Stimulated activated naive CD8-positive, alpha-beta T cell treated with anti-CD3 and anti-CD28 coated beads, Interleukin-15, Interleukin-2, amounts not matched to agents 100 ng/mL and 50 ng/mL, for 24 hours (primary cell): ENCODE measurements at regions not wholly inside any gene's neighbourhood (a gene's known extent, or its start where the extent isn't known, plus 50 kb on each side); places are given as distances from the start of the nearest gene placed in this dataset.

ENCODE experiments used
- H3K27ac Mint-ChIP-seq: one replicate; pipeline ENCODE4 v1.8.0; 2021; ENCODE audit warnings: mild to moderate bottlenecking, mixed read lengths
- H3K27me3 Mint-ChIP-seq: one replicate; pipeline ENCODE4 v1.8.0; 2021; ENCODE audit warnings: mixed read lengths
- H3K36me3 Mint-ChIP-seq: one replicate; pipeline ENCODE4 v1.8.0; 2021; ENCODE audit warnings: low read depth, mixed read lengths
- H3K4me1 Mint-ChIP-seq: one replicate; pipeline ENCODE4 v1.8.0; 2021; ENCODE audit warnings: low read depth, mixed read lengths
- H3K4me3 Mint-ChIP-seq: one replicate; pipeline ENCODE4 v1.8.0; 2021; ENCODE audit warnings: mild to moderate bottlenecking, mixed read lengths
- H3K9me3 Mint-ChIP-seq: one replicate; pipeline ENCODE4 v1.8.0; 2021; ENCODE audit warnings: mixed read lengths

- Mint-ChIP-seq H3K9me3 (no peaks in the 10 kb centered on the region), H3K36me3 (no peaks in the 10 kb centered on the region), H3K4me3 (no peak overlapping the region), H3K27ac (no peak overlapping the region), H3K27me3 (peaks cover 5% of the 10 kb centered on the region), H3K4me1 (peaks cover 6% of the 10 kb centered on the region)
Observed at GRCh38 chr7:138258197-138258559, 181.9 kb downstream of the AKR1D1 start.

DNA sequence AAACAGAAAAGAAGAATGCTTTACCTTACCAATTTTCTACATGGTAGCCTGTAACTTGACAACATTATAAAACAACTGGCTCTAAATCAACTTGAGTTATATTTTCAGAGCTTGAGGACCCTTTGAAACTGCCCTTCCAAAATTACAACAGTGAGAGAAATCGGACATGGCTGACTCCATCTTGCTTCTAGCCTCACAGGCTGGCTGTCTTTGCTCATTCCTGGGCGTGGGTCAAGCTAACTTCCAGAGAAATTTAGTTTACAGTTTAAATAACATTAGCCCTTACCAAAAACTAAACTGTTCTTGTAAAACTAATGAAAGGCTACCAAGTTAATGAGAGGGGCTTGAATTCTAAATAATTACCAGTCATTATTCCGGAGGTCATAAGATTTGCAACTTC is 183.4 kb downstream of the AKR1D1 start:
- peaks cover 6% of the 10 kb centered on the region for H3K4me1 Mint-ChIP-seq
- peaks cover 5% of the 10 kb centered on the region for H3K27me3 Mint-ChIP-seq
- no peak overlapping the region for H3K27ac Mint-ChIP-seq
- H3K36me3 Mint-ChIP-seq: no peaks in the 10 kb centered on the region
- H3K9me3 Mint-ChIP-seq: no peaks in the 10 kb centered on the region
- H3K4me3 Mint-ChIP-seq: no peak overlapping the region

DNA sequence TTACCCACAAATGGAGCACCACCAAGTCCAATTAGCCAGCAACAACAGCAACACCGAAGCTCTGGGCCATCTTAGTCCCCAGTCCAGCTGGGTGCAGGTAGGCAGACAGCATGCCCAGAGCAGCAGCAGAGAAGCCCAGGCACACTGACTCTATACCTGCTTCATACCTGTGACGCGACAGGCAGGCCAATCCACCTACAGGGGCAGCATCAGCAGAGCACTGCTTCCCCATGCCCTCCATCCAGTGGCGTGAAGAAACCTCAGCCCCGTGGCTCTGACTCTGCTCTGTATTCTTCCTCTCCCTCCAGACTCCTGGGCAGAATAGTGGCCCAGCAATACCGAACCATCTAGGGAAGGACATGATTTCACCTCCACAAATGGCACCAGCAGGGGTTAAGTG is 191.7 kb downstream of the AKR1D1 start:
- Mint-ChIP-seq H3K36me3 (no peaks in the 10 kb centered on the region), H3K27ac (no peak overlapping the region), H3K9me3 (no peaks in the 10 kb centered on the region), H3K27me3 (peaks cover 3% of the 10 kb centered on the region), H3K4me1 (no peaks in the 10 kb centered on the region), H3K4me3 (no peak overlapping the region)

GRCh38 chr7:138276891-138277290 is 183.2 kb upstream of the TRIM24 start:
- Mint-ChIP-seq H3K27me3 (peaks cover 3% of the 10 kb centered on the region), H3K27ac (no peak overlapping the region), H3K36me3 (no peaks in the 10 kb centered on the region), H3K4me1 (no peaks in the 10 kb centered on the region), H3K9me3 (no peaks in the 10 kb centered on the region), H3K4me3 (no peak overlapping the region)

GRCh38 chr7:138278601-138279000 is 181.5 kb upstream of the TRIM24 start:
- H3K36me3 Mint-ChIP-seq: no peaks in the 10 kb centered on the region
- H3K27ac Mint-ChIP-seq: no peak overlapping the region
- H3K9me3 Mint-ChIP-seq: no peaks in the 10 kb centered on the region
- no peak overlapping the region for H3K4me3 Mint-ChIP-seq
- peaks cover 4% of the 10 kb centered on the region for H3K27me3 Mint-ChIP-seq
- no peaks in the 10 kb centered on the region for H3K4me1 Mint-ChIP-seq

GRCh38 chr7:138282997-138283396 is 177.1 kb upstream of the TRIM24 start:
- Mint-ChIP-seq H3K4me3 (no peak overlapping the region), H3K9me3 (no peaks in the 10 kb centered on the region), H3K27me3 (peaks cover 7% of the 10 kb centered on the region), H3K4me1 (no peaks in the 10 kb centered on the region), H3K27ac (no peak overlapping the region), H3K36me3 (no peaks in the 10 kb centered on the region)

- no peaks in the 10 kb centered on the region for H3K4me1 Mint-ChIP-seq
- no peak overlapping the region for H3K27ac Mint-ChIP-seq
- H3K9me3 Mint-ChIP-seq: peaks cover 7% of the 10 kb centered on the region
- H3K27me3 Mint-ChIP-seq: peaks cover 7% of the 10 kb centered on the region
- no peaks in the 10 kb centered on the region for H3K36me3 Mint-ChIP-seq
- no peak overlapping the region for H3K4me3 Mint-ChIP-seq
Observed at GRCh38 chr7:138285129-138285528, 174.9 kb upstream of the TRIM24 start.

DNA sequence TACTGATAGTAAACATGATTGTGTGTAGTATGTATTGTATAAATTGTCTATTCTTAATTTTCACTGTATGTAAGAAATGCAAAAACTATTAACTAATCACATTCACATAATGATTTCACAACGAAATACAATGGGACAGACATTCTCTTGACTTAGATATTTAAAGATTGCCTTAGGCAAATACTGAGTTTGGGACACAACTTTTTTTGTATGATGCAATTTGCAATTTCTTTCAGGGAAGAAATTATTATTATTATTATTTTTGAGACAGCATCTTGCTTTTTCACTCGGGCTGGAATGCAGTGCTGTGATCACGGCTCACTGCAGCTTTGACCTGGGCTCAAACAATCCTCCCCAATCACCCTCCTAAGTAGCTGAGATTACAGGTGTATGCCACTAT is 173.2 kb upstream of the TRIM24 start:
- Mint-ChIP-seq H3K36me3 (no peaks in the 10 kb centered on the region), H3K4me1 (no peaks in the 10 kb centered on the region), H3K4me3 (no peak overlapping the region), H3K27ac (no peak overlapping the region), H3K27me3 (peaks cover 7% of the 10 kb centered on the region), H3K9me3 (peaks cover 7% of the 10 kb centered on the region)

GRCh38 chr7:138287549-138287948 is 172.5 kb upstream of the TRIM24 start:
- peaks cover 4% of the 10 kb centered on the region for H3K27me3 Mint-ChIP-seq
- no peak overlapping the region for H3K27ac Mint-ChIP-seq
- peaks cover 7% of the 10 kb centered on the region for H3K9me3 Mint-ChIP-seq
- no peaks in the 10 kb centered on the region for H3K4me1 Mint-ChIP-seq
- no peaks in the 10 kb centered on the region for H3K36me3 Mint-ChIP-seq
- no peak overlapping the region for H3K4me3 Mint-ChIP-seq

GRCh38 chr7:138289082-138289481 is 171.0 kb upstream of the TRIM24 start:
- Mint-ChIP-seq H3K4me1 (no peaks in the 10 kb centered on the region), H3K9me3 (peaks cover 7% of the 10 kb centered on the region), H3K4me3 (no peak overlapping the region), H3K27me3 (peaks cover 4% of the 10 kb centered on the region), H3K27ac (no peak overlapping the region), H3K36me3 (no peaks in the 10 kb centered on the region)

DNA sequence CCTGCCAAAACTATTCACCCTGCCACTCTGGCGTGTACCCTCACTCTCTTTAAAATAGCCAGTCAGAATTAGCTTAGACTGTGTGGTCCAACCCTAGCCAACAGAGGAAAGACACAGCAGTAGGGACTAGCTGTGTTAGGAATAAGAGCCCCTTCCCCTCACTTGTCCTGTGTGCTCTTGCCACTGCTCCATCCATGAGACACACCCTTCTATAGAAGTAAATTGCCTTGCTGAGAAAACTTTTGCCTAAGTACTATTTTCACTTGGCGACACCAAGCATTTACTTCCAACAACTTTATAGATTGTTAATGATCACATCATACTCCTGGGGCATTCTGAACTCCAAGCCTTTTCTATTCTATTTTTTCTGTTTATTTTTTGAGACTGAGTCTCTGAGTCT is 170.2 kb upstream of the TRIM24 start:
- H3K4me1 Mint-ChIP-seq: no peaks in the 10 kb centered on the region
- no peak overlapping the region for H3K27ac Mint-ChIP-seq
- H3K27me3 Mint-ChIP-seq: peaks cover 4% of the 10 kb centered on the region
- H3K36me3 Mint-ChIP-seq: no peaks in the 10 kb centered on the region
- H3K4me3 Mint-ChIP-seq: no peak overlapping the region
- H3K9me3 Mint-ChIP-seq: peaks cover 7% of the 10 kb centered on the region

DNA sequence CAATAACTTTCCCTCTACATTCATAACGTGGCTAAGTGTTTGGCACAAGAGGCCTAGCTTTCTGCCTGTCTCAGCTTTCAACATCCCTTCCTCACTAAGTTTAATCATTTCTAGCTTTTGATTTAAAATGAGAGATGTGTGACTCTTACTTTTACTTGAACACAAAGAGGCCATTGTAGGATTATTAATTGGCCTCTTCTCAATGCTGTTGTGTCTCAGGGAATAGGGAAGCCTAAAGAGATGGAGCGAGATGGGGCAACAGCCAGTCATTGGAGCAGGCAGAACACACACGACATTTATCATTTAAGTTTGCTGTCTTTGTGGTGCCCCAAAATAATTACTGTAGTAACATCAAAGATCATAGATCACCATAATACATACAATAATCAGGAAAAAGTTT is 167.1 kb upstream of the TRIM24 start:
- Mint-ChIP-seq H3K4me3 (no peak overlapping the region), H3K27me3 (no peaks in the 10 kb centered on the region), H3K36me3 (no peaks in the 10 kb centered on the region), H3K4me1 (no peaks in the 10 kb centered on the region), H3K9me3 (peaks cover 7% of the 10 kb centered on the region), H3K27ac (no peak overlapping the region)

DNA sequence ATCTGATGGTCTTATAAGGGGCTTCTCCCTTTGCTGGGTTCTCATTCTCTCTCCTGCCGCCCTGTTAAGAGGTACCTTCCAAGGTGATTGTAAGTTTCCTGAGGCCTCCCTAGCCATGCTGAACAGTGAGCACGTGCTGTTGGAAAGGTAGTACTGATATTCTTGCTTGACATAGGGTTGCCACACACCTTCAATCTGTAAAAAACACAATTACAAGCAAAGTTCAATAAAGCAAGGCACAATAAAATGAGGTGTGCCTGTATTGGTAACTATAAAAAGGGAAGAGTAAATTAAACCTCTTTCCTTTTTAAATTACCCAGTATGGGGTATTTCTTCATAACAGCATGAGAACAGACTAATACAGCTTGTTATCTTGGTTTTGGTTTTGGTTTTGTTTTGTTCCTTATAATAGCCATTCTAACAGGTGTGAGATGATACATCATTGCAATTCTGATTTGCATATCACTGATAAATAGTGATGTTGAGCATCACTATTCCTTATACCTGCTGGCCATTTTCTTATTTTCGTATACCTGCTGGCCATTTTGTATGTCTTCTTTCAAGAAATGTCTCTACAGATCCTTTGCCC is 164.9 kb upstream of the TRIM24 start:
- Mint-ChIP-seq H3K36me3 (no peaks in the 10 kb centered on the region), H3K9me3 (no peaks in the 10 kb centered on the region), H3K4me3 (no peak overlapping the region)

DNA sequence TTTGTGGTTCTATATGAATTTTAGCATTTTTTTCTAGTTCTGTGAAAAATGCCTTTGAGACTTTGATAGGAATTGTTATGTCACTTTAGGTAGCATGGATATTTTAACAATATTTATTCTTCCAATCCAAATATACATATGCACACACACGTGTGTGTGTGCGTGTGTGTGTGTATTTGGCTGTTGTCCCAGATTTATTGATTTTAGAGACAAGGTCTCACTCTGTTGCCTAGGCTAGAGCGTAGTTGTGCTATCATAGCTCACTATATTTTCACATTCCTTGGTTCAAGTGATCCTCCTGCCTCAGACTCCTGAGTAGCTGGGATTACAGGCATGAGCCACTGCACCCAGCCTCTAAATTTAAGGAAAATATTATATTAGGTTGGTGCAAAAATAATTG is 162.5 kb upstream of the TRIM24 start:
- Mint-ChIP-seq H3K4me3 (no peak overlapping the region), H3K27ac (no peak overlapping the region), H3K27me3 (no peaks in the 10 kb centered on the region), H3K4me1 (no peaks in the 10 kb centered on the region), H3K36me3 (no peaks in the 10 kb centered on the region), H3K9me3 (no peaks in the 10 kb centered on the region)

More for the DNA sequence above, 164.9 kb upstream of the TRIM24 start:
- no peaks in the 10 kb centered on the region for H3K27me3 Mint-ChIP-seq
- no peaks in the 10 kb centered on the region for H3K4me1 Mint-ChIP-seq
- no peak overlapping the region for H3K27ac Mint-ChIP-seq

GRCh38 chr7:138299066-138299465 is 161.0 kb upstream of the TRIM24 start:
- Mint-ChIP-seq H3K4me3 (no peak overlapping the region), H3K4me1 (no peaks in the 10 kb centered on the region), H3K9me3 (no peaks in the 10 kb centered on the region), H3K36me3 (no peaks in the 10 kb centered on the region), H3K27ac (no peak overlapping the region), H3K27me3 (no peaks in the 10 kb centered on the region)

- H3K27ac Mint-ChIP-seq: no peak overlapping the region
- no peak overlapping the region for H3K4me3 Mint-ChIP-seq
- H3K36me3 Mint-ChIP-seq: no peaks in the 10 kb centered on the region
Observed at GRCh38 chr7:138303230-138304070, 156.6 kb upstream of the TRIM24 start.

More at GRCh38 chr7:138303230-138304070, 156.6 kb upstream of the TRIM24 start:
- Mint-ChIP-seq H3K9me3 (no peaks in the 10 kb centered on the region), H3K27me3 (no peaks in the 10 kb centered on the region), H3K4me1 (no peaks in the 10 kb centered on the region)
